Neuronal stem cell (in vitro differentiated cells): ENCODE measurements at regions not wholly inside any gene's neighbourhood (a gene's known extent, or its start where the extent isn't known, plus 50 kb on each side); places are given as distances from the start of the nearest gene placed in this dataset.
A peak's percentile ranks its signal among the peaks of the same experiment; 100 is the strongest.

Source experiments
- DNase-seq: peaks from one replicate; pipeline ENCODE4 v3.0.0-alpha.2; 2013; ENCODE audit warnings: low spot score
- H2AFZ ChIP-seq: one replicate; pipeline ENCODE4 v1.6.1; 2013; ENCODE audit warnings: mild to moderate bottlenecking, low read length, inconsistent platforms
- H2AK5ac ChIP-seq: 2 replicates; pipeline ENCODE4 v1.6.1; 2013; ENCODE audit warnings: low read depth, mild to moderate bottlenecking, inconsistent platforms, low read length, moderate library complexity, mixed read lengths
- H2BK120ac ChIP-seq: 2 replicates; pipeline ENCODE4 v1.6.1; 2013; ENCODE audit warnings: low read depth, mild to moderate bottlenecking, inconsistent platforms, low read length, moderate library complexity, mixed read lengths
- H2BK12ac ChIP-seq: one replicate; pipeline ENCODE4 v1.6.1; 2013; ENCODE audit warnings: low read length, inconsistent platforms
- H2BK15ac ChIP-seq: 2 replicates; pipeline ENCODE4 v1.6.1; 2013; ENCODE audit warnings: mild to moderate bottlenecking, low read length, inconsistent platforms, mixed read lengths
- H2BK5ac ChIP-seq: one replicate; pipeline ENCODE4 v1.6.1; 2013; ENCODE audit warnings: inconsistent platforms, mild to moderate bottlenecking, low read length, moderate library complexity
- H3K14ac ChIP-seq: one replicate; pipeline ENCODE4 v1.6.1; 2013; ENCODE audit warnings: low read length, inconsistent platforms
- H3K18ac ChIP-seq: 2 replicates; pipeline ENCODE4 v1.6.1; 2013; ENCODE audit warnings: low read length, inconsistent platforms
- H3K23ac ChIP-seq: 2 replicates; pipeline ENCODE4 v1.6.1; 2013; ENCODE audit warnings: low read depth, mild to moderate bottlenecking, mixed read lengths, low read length, inconsistent platforms; ENCODE audit not compliant: poor library complexity
- H3K27ac ChIP-seq: replicated peaks from 3 replicates; pipeline ENCODE4 v1.5.1; 2013; ENCODE audit warnings: low read length, inconsistent platforms
- H3K27me3 ChIP-seq, 3 experiments: 2 replicates each; pipeline ENCODE4 v1.6.1; 2013; ENCODE audit warnings: low read length in 3 of 3, mild to moderate bottlenecking in 2 of 3, inconsistent platforms in 1 of 3, low read depth in 1 of 3, mixed read lengths in 1 of 3, moderate library complexity in 1 of 3; ENCODE audit not compliant: control insufficient read depth in 3 of 3, insufficient read depth in 3 of 3
- H3K36me3 ChIP-seq, 2 donors: replicated peaks in 1 of 2; 2 replicates each; pipeline ENCODE4 v1.6.1; 2013; ENCODE audit warnings: low read length in 2 of 2; ENCODE audit not compliant: control insufficient read depth in 2 of 2, insufficient read depth in 2 of 2
- H3K4ac ChIP-seq: 2 replicates; pipeline ENCODE4 v1.6.1; 2013; ENCODE audit warnings: inconsistent platforms, mild to moderate bottlenecking, low read length, moderate library complexity
- H3K4me1 ChIP-seq, 2 donors: 1 replicate in 1 of 2; 2 replicates in 1 of 2; pipeline ENCODE4 v1.6.1; 2013; ENCODE audit warnings: low read length in 2 of 2, low read depth in 1 of 2; ENCODE audit not compliant: control insufficient read depth in 2 of 2, insufficient read depth in 1 of 2
- H3K4me2 ChIP-seq: one replicate; pipeline ENCODE4 v1.6.1; 2013; ENCODE audit warnings: mild to moderate bottlenecking, low read length, inconsistent platforms; ENCODE audit not compliant: insufficient read depth, poor library complexity, severe bottlenecking
- H3K4me3 ChIP-seq, 2 donors: 2 replicates each; pipeline ENCODE4 v1.5.1; 2013; ENCODE audit warnings: low read length in 2 of 2, mild to moderate bottlenecking in 2 of 2, inconsistent platforms in 1 of 2, moderate library complexity in 1 of 2
- H3K79me1 ChIP-seq: one replicate; pipeline ENCODE4 v1.6.1; 2013; ENCODE audit warnings: low read depth, mild to moderate bottlenecking, inconsistent platforms, low read length, moderate library complexity
- H3K9ac ChIP-seq: one replicate; pipeline ENCODE4 v1.6.1; 2013; ENCODE audit warnings: mild to moderate bottlenecking, low read depth, low read length, inconsistent platforms; ENCODE audit not compliant: poor library complexity
- H3K9me3 ChIP-seq, 2 donors: replicated peaks in 1 of 2; 2 replicates each; pipeline versions ENCODE3 to v1.6.1; 2013; ENCODE audit warnings: low read length in 2 of 2, mild to moderate bottlenecking in 2 of 2, inconsistent platforms in 1 of 2, low read depth in 1 of 2, mixed read lengths in 1 of 2, moderate library complexity in 1 of 2; ENCODE audit not compliant: control insufficient read depth in 2 of 2, insufficient read depth in 1 of 2
- H4K8ac ChIP-seq: one replicate; pipeline ENCODE4 v1.6.1; 2013; ENCODE audit warnings: low read depth, mild to moderate bottlenecking, inconsistent platforms, low read length, moderate library complexity
- H4K91ac ChIP-seq: one replicate; pipeline ENCODE4 v1.6.1; 2013; ENCODE audit warnings: low read length, low read depth, mild to moderate bottlenecking, inconsistent platforms; ENCODE audit not compliant: poor library complexity
- WGBS, 2 donors: extraction: QIAGEN DNeasy Blood & Tissue Kit; methylation state at CpG; one replicate each; pipeline ENCODE4 v1.1.7; 2013; ENCODE audit warnings: missing lambda C conversion rate in 2 of 2, mixed read lengths in 1 of 2; ENCODE audit not compliant: insufficient read length in 2 of 2, insufficient replicate concordance in 1 of 2; ENCODE audit errors: extremely low coverage in 2 of 2; 5-methylcytosine and 5-hydroxymethylcytosine counted together

- no peak overlapping the region for H3K4me3 ChIP-seq
- no peak overlapping the region for H2BK15ac ChIP-seq
- no peak overlapping the region for H3K27ac ChIP-seq
- no peaks in the 10 kb centered on the region for H3K4me1 ChIP-seq
- H3K14ac ChIP-seq, result no peak overlapping the region
- H2AK5ac ChIP-seq, result no peak overlapping the region
- DNase-seq, result no peak
- H3K4ac ChIP-seq, result no peak overlapping the region
- H3K18ac ChIP-seq, result no peak overlapping the region
- H3K27me3 ChIP-seq, result no peaks in the 10 kb centered on the region
- no peak overlapping the region for H3K23ac ChIP-seq
- no peak overlapping the region for H2BK5ac ChIP-seq
- no CpG with 5 or more reads among the region's 4 CpGs for WGBS, 2 donors
- H2BK12ac ChIP-seq, result no peak overlapping the region
- H2AFZ ChIP-seq, result no peak overlapping the region
- H4K8ac ChIP-seq, result no peak overlapping the region
- no peaks in the 10 kb centered on the region for H3K9me3 ChIP-seq
- no peaks in the 10 kb centered on the region for H3K36me3 ChIP-seq
- no peaks in the 10 kb centered on the region for H3K79me1 ChIP-seq
- H3K9ac ChIP-seq, result no peak overlapping the region
- no peak overlapping the region for H4K91ac ChIP-seq
- no peak overlapping the region for H2BK120ac ChIP-seq
- no peak overlapping the region for H3K4me2 ChIP-seq
These were observed 736.9 kb upstream of the ADAMTS5 start for GRCh38 chr21:27703791-27704190.

DNA sequence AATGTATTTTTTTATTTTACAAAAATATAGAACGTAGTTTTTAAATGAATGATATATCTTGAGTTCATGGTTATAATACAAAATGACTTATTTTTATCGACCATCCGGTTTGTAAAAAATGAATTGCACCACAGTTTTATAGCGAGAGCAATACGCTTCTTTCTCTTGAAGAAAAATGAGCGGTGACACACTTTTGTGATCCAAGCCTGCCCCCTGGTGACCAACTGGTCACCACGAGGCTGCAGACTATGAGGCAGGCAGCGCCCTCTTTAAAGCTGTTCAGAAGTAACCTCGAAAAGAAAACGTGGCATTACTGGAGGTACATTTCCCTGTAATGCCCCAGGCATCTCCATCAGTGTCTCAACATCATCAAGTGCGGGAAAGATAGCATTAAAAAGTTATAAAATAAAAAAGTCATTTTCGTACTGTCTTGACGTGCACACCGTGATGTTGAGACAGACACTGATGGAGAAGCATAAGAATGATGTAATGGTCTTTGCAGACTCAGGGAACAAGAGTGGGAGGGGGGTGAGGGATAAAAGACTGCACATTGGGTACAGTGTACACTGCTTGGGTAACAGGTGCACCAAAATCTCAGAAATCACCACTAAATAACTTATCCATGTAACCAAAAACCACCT lies 734.2 kb upstream of the ADAMTS5 start:
- no peak overlapping the region for H2BK120ac ChIP-seq
- H3K9ac ChIP-seq, result no peak overlapping the region
- WGBS, 2 donors, result no CpG with 5 or more reads among the region's 14 CpGs
- H4K91ac ChIP-seq, result no peak overlapping the region
- H3K23ac ChIP-seq, result no peak overlapping the region
- no peak overlapping the region for H3K27ac ChIP-seq
- no peak overlapping the region for H2BK15ac ChIP-seq
- H3K79me1 ChIP-seq, result no peaks in the 10 kb centered on the region
- H3K4me1 ChIP-seq, result no peaks in the 10 kb centered on the region
- no peaks in the 10 kb centered on the region for H3K27me3 ChIP-seq
- H2AFZ ChIP-seq, result peak overlapping the region; percentile 22
- DNase-seq, result peak; percentile 69
- H3K14ac ChIP-seq, result no peak overlapping the region
- no peak overlapping the region for H2AK5ac ChIP-seq
- H3K9me3 ChIP-seq, result no peaks in the 10 kb centered on the region
- H2BK12ac ChIP-seq, result no peak overlapping the region
- H3K4me2 ChIP-seq, result no peak overlapping the region
- no peak overlapping the region for H3K18ac ChIP-seq
- H4K8ac ChIP-seq, result no peak overlapping the region
- no peak overlapping the region for H2BK5ac ChIP-seq
- no peak overlapping the region for H3K4me3 ChIP-seq
- no peak overlapping the region for H3K4ac ChIP-seq
- no peaks in the 10 kb centered on the region for H3K36me3 ChIP-seq

GRCh38 chr21:27695246-27695645 lies 728.4 kb upstream of the ADAMTS5 start:
- H3K14ac ChIP-seq, result no peak overlapping the region
- H2AK5ac ChIP-seq, result no peak overlapping the region
- no peaks in the 10 kb centered on the region for H3K27me3 ChIP-seq
- H2BK120ac ChIP-seq, result no peak overlapping the region
- H2AFZ ChIP-seq, result no peak overlapping the region
- no peak overlapping the region for H3K4me2 ChIP-seq
- no peak overlapping the region for H3K23ac ChIP-seq
- no peak overlapping the region for H3K9ac ChIP-seq
- no peaks in the 10 kb centered on the region for H3K9me3 ChIP-seq
- H3K27ac ChIP-seq, result no peak overlapping the region
- no peak overlapping the region for H2BK15ac ChIP-seq
- no peak overlapping the region for H3K4me3 ChIP-seq
- no peak overlapping the region for H4K8ac ChIP-seq
- DNase-seq, result no peak
- no peak overlapping the region for H4K91ac ChIP-seq
- no peaks in the 10 kb centered on the region for H3K36me3 ChIP-seq
- no peak overlapping the region for H2BK12ac ChIP-seq
- H3K4ac ChIP-seq, result no peak overlapping the region
- H3K4me1 ChIP-seq, result no peaks in the 10 kb centered on the region
- H3K18ac ChIP-seq, result no peak overlapping the region
- no peak overlapping the region for H2BK5ac ChIP-seq
- no peaks in the 10 kb centered on the region for H3K79me1 ChIP-seq
- no CpG with 5 or more reads among the region's 1 CpG for WGBS, 2 donors

DNA sequence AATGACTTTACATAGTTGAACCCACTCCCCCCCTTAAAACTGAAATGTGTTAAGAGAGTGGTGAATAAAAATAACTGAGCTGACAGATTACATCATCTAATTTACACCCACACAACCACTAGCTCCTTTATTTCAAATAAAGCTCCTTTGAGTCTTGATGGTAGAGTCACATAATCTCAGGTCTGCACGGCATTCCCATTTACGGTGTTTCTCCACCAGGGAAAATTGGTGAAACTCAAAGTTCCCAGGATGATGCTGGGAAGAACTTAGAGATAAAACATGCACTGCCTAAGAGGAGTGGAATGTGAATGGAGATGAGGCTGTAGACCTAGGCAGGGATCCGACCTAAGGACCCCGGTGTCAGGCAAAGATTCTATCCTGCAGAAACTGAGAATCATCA lies 727.8 kb upstream of the ADAMTS5 start:
- H3K9me3 ChIP-seq, result no peaks in the 10 kb centered on the region
- no peak overlapping the region for H3K4ac ChIP-seq
- no peak overlapping the region for H3K9ac ChIP-seq
- no peak overlapping the region for H2BK5ac ChIP-seq
- no peak overlapping the region for H3K23ac ChIP-seq
- no peaks in the 10 kb centered on the region for H3K36me3 ChIP-seq
- H3K4me2 ChIP-seq, result no peak overlapping the region
- no peak overlapping the region for H3K27ac ChIP-seq
- no peak overlapping the region for H3K18ac ChIP-seq
- H4K8ac ChIP-seq, result no peak overlapping the region
- no peak overlapping the region for H2AK5ac ChIP-seq
- WGBS, 2 donors, result no CpG with 5 or more reads among the region's 4 CpGs
- H3K4me1 ChIP-seq, result no peaks in the 10 kb centered on the region
- no peak overlapping the region for H2BK12ac ChIP-seq
- no peak overlapping the region for H3K4me3 ChIP-seq
- DNase-seq, result no peak
- no peak overlapping the region for H4K91ac ChIP-seq
- H2BK120ac ChIP-seq, result no peak overlapping the region
- H3K27me3 ChIP-seq, result no peaks in the 10 kb centered on the region
- H2AFZ ChIP-seq, result no peak overlapping the region
- H3K79me1 ChIP-seq, result no peaks in the 10 kb centered on the region
- no peak overlapping the region for H2BK15ac ChIP-seq
- no peak overlapping the region for H3K14ac ChIP-seq
